ENCODE measurements at regions not wholly inside any gene's neighbourhood (a gene's known extent, or its start where the extent isn't known, plus 50 kb on each side); places are given as distances from the start of the nearest gene placed in this dataset.

DNA sequence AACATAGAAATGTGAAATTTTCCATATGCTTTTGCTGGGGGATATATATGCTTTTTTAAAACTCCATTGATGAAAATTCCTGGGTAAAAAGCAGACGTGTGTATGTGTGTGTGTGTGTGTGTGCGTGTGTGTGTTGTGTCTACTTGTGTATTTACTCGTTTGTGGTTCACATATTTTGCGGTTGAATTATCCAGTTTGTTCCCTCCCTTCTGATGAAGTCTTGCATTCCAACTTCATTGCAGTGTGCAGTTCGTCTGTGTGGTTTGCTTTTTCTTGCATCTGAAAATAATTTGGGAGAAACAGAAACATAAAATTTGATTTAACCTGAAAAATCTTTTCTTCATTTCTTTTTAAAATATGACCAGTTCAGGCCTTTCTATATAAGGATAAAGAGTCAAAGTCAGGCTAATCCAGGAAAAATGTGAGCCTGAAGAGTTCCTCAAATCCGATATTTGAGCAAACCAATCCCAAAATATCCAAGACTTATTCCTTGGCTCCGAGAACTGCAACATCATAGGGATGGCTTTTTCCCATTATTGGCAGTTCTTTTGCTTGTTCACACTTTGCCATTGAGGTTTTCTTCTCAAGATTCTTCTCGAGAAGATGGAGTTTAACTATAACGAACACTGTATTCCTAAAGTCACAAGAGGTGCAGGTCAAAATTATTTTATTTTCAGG lies 202.2 kb upstream of the CCN2 start:
- H4K20me1 ChIP-seq (ENCODE audit: low read depth), result no peaks in the 10 kb centered on the region
- Mint-ChIP-seq H3K9me3 (no peaks in the 10 kb centered on the region), H3K4me1 (no peaks in the 10 kb centered on the region), H3K4me3 (no peak overlapping the region), H3K36me3 (no peaks in the 10 kb centered on the region), H3K27me3 (ENCODE audit: insufficient read depth, low read depth) (no peaks in the 10 kb centered on the region), H3K27ac (no peak overlapping the region)
- TF ChIP-seq EZH2 (IDR thresholded peaks at IDR 0.05) (no peak), CTCF (IDR thresholded peaks at IDR 0.05) (no peak), EZH2phosphoT487 (IDR thresholded peaks at IDR 0.05) (no peak)
- H3K79me2 ChIP-seq (ENCODE audit: low read depth), result no peaks in the 10 kb centered on the region
- no peak overlapping the region for H2AFZ ChIP-seq (replicated peaks)
- no peak overlapping the region for H3K9ac ChIP-seq
- no peak overlapping the region for H3K27ac ChIP-seq
- no peak for DNase-seq (ENCODE audit: low spot score)
- no peaks in the 10 kb centered on the region for H3K9me3 ChIP-seq (ENCODE audit: low read depth)
- no peaks in the 10 kb centered on the region for H3K4me1 ChIP-seq
- no peaks in the 10 kb centered on the region for H3F3A ChIP-seq (ENCODE audit: low read depth)
- no peak overlapping the region for H3K4me3 ChIP-seq
- H3K27me3 ChIP-seq, result no peaks in the 10 kb centered on the region
- no peak overlapping the region for H3K4me2 ChIP-seq
- H3K36me3 ChIP-seq, result no peaks in the 10 kb centered on the region

- no peak overlapping the region for H3K9ac ChIP-seq
- Mint-ChIP-seq H3K9me3 (no peaks in the 10 kb centered on the region), H3K27ac (no peak overlapping the region), H3K4me1 (peaks cover 10% of the 10 kb centered on the region), H3K27me3 (ENCODE audit: insufficient read depth, low read depth) (no peaks in the 10 kb centered on the region), H3K4me3 (no peak overlapping the region), H3K36me3 (no peaks in the 10 kb centered on the region)
- H3K27me3 ChIP-seq, result no peaks in the 10 kb centered on the region
- H3K79me2 ChIP-seq (ENCODE audit: low read depth), result no peaks in the 10 kb centered on the region
- no peaks in the 10 kb centered on the region for H3K9me3 ChIP-seq (ENCODE audit: low read depth)
- H3K36me3 ChIP-seq, result no peaks in the 10 kb centered on the region
- H3K4me2 ChIP-seq, result no peak overlapping the region
- H4K20me1 ChIP-seq (ENCODE audit: low read depth), result no peaks in the 10 kb centered on the region
- no peak overlapping the region for H3K4me3 ChIP-seq
- H3K4me1 ChIP-seq, result no peaks in the 10 kb centered on the region
- no peaks in the 10 kb centered on the region for H3F3A ChIP-seq (ENCODE audit: low read depth)
- no peak overlapping the region for H2AFZ ChIP-seq (replicated peaks)
- no peak for DNase-seq (ENCODE audit: low spot score)
- no peak overlapping the region for H3K27ac ChIP-seq
- no peak for TF ChIP-seq EZH2phosphoT487 (IDR thresholded peaks at IDR 0.05)
- TF ChIP-seq EZH2 (IDR thresholded peaks at IDR 0.05), result no peak
These were observed 196.4 kb upstream of the CCN2 start for GRCh38 chr6:132147530-132148011.

GRCh38 chr6:132144456-132144855 lies 193.3 kb upstream of the CCN2 start:
- no peak overlapping the region for H3K4me2 ChIP-seq
- H3K9me3 ChIP-seq (ENCODE audit: low read depth), result no peaks in the 10 kb centered on the region
- no peaks in the 10 kb centered on the region for H3K27me3 ChIP-seq
- DNase-seq (ENCODE audit: low spot score), result no peak
- Mint-ChIP-seq H3K4me1 (peaks cover 10% of the 10 kb centered on the region), H3K36me3 (no peaks in the 10 kb centered on the region), H3K27ac (no peak overlapping the region), H3K9me3 (no peaks in the 10 kb centered on the region), H3K4me3 (no peak overlapping the region), H3K27me3 (ENCODE audit: insufficient read depth, low read depth) (no peaks in the 10 kb centered on the region)
- TF ChIP-seq EZH2 (IDR thresholded peaks at IDR 0.05) (no peak), CTCF (IDR thresholded peaks at IDR 0.05) (no peak), EZH2phosphoT487 (IDR thresholded peaks at IDR 0.05) (no peak)
- no peaks in the 10 kb centered on the region for H4K20me1 ChIP-seq (ENCODE audit: low read depth)
- no peaks in the 10 kb centered on the region for H3K4me1 ChIP-seq
- H3K79me2 ChIP-seq (ENCODE audit: low read depth), result no peaks in the 10 kb centered on the region
- no peak overlapping the region for H3K4me3 ChIP-seq
- H3K9ac ChIP-seq, result no peak overlapping the region
- no peaks in the 10 kb centered on the region for H3K36me3 ChIP-seq
- no peak overlapping the region for H3K27ac ChIP-seq
- no peak overlapping the region for H2AFZ ChIP-seq (replicated peaks)
- no peaks in the 10 kb centered on the region for H3F3A ChIP-seq (ENCODE audit: low read depth)

DNA sequence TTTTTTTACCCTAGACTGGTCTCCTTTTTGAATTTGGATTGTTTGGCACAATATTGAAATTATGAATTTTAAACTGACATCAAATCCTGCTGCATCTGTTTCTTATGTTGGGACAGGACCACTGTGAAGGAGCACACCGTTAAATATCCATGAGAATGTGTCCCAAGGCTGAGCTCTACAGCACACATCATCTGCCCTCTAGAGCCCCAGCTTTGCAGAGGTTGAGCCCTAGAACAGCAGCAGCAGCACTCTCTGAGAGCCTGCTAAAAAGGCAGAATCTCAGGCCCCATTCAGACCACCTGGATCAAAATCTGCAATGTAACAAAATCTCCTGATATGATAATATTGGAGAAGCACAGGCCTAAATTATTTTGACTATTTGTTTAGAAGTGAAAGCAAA lies 192.1 kb upstream of the CCN2 start:
- no peaks in the 10 kb centered on the region for H3K36me3 Mint-ChIP-seq
- no peaks in the 10 kb centered on the region for H3K4me1 ChIP-seq
- no peak overlapping the region for H3K4me3 Mint-ChIP-seq
- H3K27ac ChIP-seq, result no peak overlapping the region
- H3K4me3 ChIP-seq, result no peak overlapping the region
- peaks cover 10% of the 10 kb centered on the region for H3K4me1 Mint-ChIP-seq
- no peak overlapping the region for H3K27ac Mint-ChIP-seq
- no peaks in the 10 kb centered on the region for H4K20me1 ChIP-seq (ENCODE audit: low read depth)
- TF ChIP-seq EZH2phosphoT487 (IDR thresholded peaks at IDR 0.05) (no peak), CTCF (IDR thresholded peaks at IDR 0.05) (no peak), EZH2 (IDR thresholded peaks at IDR 0.05) (no peak)
- no peaks in the 10 kb centered on the region for H3K27me3 Mint-ChIP-seq (ENCODE audit: insufficient read depth, low read depth)
- H2AFZ ChIP-seq (replicated peaks), result no peak overlapping the region
- H3K4me2 ChIP-seq, result no peak overlapping the region
- no peaks in the 10 kb centered on the region for H3K9me3 Mint-ChIP-seq
- H3K27me3 ChIP-seq, result no peaks in the 10 kb centered on the region
- no peak for DNase-seq (ENCODE audit: low spot score)
- H3F3A ChIP-seq (ENCODE audit: low read depth), result no peaks in the 10 kb centered on the region
- H3K79me2 ChIP-seq (ENCODE audit: low read depth), result no peaks in the 10 kb centered on the region
- no peaks in the 10 kb centered on the region for H3K36me3 ChIP-seq
- H3K9me3 ChIP-seq (ENCODE audit: low read depth), result no peaks in the 10 kb centered on the region
- no peak overlapping the region for H3K9ac ChIP-seq

Measured in neural progenitor cell (in vitro differentiated cells).